Left kidney (tissue), 1 donor: ENCODE measurements at regions not wholly inside any gene's neighbourhood (a gene's known extent, or its start where the extent isn't known, plus 50 kb on each side); places are given as distances from the start of the nearest gene placed in this dataset.

Experiments
- DNase-seq: peaks from one replicate; pipeline ENCODE4 v3.0.0-alpha.2; 2013

DNA sequence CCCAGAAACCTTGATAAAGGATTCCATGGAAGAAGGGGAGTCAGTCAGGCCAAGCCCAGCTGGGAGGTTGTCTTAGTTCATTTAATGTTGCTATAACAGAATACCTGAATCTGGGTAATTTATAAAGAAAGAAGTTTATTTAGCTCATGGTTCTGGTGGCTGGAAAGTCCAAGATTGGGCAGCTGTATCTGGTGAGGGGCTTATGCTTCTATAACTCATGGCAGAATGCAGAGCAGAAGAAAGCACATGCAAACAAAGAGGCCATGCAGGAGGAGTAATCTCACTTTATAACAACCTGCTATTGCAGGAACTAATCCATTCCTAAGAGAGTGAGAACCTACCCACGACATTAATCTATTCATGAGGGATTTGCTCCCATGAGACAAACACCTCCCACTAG lies 54.2 kb upstream of the ANKRD1 start:
- DNase-seq: no peak

DNA sequence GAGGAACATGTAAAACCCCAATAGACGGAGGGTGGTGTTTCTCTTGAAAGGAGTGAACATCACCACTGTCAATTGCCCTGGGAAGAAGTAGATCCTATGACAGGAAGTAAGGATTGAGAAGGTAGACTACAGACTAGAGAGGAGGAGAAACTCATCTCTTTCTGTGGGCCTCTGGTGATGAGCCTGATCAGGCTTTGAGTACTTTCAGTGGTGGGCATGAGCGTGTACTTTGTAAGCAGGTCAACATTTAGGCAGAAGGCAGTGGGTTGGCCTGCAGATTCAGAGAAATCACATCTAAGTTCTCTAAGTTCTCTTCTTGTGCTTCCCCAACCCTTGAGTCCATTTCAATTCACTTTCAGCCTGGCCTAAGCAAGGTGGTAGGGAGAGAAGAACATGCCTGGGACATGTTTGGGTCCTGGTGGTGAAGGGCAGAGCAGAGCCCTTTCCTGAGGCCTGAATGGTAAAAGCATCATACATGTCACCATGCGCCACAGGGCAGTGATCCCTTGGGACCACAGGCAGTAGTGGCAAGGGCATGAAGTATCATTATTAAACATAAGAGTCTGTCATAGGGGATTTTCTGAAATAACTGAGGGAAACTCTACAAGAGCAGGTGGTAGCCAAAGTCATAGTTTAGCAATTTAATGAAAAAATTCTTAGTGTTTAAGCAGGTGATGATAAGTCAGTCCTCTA lies 56.4 kb upstream of the ANKRD1 start:
- no peak for DNase-seq

DNA sequence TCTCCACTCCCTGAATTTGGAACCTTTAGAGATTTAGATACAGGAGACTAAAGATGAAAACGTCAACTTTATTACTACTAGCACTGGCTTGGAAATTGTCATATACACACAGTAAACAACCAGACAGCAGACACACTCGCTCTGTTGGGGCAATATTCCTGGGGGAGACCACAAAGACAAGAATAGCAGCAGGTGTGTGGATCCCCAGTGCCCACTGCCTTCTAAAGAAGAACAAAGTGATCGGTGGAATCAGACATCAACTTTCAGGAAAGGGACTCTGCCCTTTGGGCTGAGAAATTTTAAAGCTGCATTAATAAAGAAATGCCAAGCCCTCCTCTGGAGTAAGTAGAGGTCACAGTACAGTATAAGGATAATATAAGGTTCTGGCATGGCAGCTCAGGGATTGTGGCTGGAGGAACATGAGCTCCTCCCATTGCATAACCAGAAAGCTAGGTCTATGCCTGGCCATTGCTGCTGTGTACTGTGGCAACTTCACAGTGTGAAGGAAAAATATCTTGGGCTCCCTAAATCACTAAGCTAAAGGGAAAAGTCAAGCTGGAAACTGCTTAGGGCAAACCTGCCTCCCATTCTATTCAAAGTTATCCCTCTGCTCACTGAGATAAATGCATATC lies 57.1 kb upstream of the ANKRD1 start:
- no peak for DNase-seq

DNA sequence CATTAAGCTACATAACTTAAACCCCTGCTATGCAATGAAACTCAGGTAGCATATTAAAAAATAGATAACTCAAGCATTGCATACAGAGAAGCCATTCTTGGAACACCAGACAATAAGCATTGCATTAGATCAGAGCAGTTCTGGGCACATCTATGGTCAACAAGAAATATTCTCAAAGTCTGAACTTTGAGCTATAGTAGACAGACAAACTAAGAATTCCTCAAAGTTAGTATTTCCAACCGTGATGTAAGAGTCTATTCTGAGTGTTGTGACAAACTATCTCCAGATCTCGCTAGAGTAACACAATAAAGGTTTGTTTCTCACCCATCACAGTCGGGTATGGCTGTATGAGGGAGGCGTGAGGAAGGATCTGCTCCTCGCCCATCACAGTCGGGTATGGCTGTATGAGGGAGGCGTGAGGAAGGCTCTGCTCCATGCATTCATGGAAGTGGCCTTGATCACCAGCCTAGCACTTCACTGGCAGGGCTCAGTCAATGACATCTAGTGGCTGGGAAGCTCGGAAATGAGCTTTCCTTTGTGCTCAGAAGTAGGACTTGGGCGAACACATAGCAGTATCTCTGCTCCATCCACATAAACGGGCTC lies 61.6 kb upstream of the ANKRD1 start:
- no peak for DNase-seq

DNA sequence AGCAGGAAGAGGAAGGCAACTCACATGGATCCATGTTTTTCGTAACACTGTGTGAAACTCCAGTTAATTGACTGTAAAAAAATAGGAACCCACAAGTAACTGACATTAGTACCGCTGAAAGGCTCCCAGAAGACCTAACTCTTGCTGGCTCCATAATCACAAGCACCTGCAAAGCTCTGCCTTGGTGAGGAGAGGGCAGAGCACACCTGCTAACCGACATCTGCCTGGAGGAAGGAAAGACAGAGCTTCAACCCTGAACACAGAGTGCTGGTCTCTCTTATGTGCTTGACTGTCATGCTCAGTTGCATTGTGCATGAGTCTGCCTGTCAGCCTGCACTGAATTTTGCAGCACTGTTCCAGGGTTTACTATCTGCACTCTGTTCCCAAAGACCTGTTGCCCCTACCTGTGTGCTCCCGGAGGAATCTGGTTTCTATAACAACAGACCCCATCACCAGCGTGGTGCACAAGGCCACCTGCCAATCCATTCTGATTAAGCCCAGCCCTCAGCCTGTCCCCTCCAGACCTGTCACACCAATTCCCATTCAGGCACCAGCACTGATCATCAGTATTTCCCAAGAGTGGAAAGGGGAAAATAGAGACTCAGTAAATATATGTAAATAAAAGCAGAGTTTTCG lies 63.1 kb upstream of the ANKRD1 start:
- DNase-seq: no peak

DNA sequence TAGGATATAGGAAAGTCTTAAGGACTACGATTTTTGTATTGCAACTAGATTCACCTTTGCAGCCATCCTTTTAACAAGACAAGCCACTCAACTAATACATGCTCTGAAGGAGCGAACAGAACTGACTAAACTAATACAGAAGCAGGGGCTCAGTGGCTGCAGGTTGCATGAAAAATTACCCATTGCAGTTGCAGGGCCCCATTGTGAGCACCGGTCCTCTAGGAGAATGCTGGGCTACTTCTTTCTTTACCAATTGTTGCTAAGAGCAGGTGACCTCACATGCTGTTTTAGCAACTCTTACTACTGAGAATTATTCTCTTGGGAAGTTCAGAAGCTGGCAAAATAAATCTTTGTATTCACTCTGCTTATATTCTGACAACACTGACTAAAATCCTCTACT lies 64.0 kb upstream of the ANKRD1 start:
- DNase-seq: no peak

DNA sequence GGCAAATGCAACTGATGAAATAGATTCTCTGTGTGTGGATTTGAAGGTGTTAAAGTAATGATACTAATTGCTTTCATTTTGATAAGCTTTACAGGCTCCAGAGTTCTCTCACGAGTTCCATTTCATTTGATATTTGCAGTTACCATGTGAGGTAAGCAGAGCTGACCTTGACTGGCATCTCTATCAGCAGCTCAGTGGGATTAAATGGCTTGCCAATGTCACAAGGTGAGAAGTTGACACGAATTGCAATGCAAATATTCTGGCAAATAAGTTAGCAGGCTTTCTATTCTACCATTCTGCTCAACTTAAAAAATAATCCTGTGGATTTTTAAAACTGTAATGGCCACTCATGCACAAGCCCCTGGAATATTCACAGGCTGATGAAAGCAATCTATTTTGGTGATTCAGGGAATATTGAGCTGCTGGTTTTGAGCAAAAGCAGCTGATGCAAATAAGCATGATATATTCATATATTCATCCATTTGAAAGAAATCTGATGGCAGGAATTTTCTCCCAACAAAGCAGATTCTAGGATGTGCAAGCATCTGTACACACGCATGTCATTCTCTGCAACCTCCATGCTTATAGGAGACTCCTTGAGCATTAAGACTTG lies 64.5 kb upstream of the ANKRD1 start:
- no peak for DNase-seq

DNA sequence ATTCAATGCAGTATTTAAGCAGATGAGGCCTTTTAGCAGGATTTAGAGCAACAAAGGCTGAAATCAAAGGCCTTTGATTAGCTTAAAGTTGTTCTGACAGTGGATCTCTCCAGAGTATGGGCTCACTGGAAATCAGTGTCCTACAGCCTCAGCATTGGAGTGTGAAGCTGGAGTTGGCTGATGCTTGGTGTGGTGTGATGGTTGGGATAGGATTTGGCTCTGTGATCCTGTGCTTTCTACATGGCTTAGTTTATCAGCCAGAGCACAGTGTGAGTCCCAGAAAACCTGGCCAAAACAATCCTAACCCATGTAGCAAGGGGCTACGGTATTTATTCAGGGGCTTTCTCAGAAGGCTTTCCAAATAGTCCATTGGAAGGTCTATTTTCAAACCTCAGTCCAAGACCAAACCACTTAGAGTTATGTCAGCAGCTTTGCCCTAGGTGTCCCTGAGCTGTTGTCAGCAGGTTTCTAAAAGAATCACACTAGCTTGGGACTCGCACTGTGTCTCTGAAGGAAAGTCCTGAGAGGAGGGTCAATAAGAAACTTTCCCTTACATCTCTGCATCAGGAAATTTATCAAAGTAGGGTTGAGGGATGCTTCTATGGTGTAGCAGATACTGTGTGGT lies 65.4 kb upstream of the ANKRD1 start:
- no peak for DNase-seq

DNA sequence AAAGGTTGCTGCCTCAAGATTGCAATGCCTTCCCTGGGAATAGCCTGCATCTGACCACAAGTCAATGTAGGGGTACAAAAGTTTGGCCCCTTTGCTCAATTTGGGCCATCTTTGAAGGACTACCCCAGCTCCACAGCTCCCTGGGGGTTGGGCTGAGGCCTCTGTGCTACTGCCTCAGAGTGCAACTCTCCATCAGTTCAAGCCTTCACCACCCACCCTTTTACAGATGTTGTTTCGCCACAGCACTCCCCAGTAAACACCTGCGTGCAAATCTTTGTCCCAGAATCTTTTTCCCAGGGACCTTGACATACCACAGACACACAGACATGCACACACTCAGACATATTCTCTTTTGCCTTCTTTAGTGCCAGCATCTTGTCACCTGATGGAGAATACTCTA lies 66.0 kb upstream of the ANKRD1 start:
- DNase-seq: no peak

DNA sequence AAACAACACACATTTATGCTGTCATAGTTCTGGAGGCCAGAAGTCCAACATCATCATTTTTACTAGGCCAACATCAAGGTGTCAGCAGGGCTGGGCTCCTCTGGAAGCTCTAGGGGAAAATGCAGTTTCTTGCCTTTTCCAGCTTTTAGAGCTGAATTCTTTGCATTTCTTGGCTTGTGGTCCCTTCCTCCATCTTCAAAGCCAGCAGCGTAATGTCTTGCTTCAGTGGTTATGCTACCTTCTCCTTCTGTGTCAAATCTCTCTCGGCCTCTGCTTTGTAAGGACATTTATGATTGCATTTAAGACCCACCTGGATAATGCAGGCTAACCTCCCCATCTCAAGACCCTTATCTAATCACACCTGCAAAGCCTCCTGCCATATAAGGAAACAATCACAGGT lies 66.5 kb upstream of the ANKRD1 start:
- DNase-seq: no peak

DNA sequence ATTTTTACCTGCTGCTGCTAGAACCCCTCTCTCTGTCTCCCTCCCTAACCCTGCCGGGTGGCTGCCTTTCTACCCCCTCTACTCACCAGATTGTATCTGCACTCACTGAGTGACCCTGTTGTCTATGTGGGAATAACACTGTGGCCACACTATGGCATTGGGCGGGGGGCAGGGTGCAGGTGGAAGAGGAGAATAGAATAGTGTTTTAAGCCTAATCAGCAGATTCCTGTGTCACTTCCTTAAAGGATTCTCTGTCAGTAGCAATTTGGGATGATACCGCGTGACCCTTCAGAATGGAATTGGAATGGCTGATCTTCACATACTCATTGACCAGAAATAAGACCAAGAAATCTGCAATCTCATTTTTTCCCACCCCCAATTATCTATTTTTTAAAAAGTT lies 67.1 kb upstream of the ANKRD1 start:
- no peak for DNase-seq

DNA sequence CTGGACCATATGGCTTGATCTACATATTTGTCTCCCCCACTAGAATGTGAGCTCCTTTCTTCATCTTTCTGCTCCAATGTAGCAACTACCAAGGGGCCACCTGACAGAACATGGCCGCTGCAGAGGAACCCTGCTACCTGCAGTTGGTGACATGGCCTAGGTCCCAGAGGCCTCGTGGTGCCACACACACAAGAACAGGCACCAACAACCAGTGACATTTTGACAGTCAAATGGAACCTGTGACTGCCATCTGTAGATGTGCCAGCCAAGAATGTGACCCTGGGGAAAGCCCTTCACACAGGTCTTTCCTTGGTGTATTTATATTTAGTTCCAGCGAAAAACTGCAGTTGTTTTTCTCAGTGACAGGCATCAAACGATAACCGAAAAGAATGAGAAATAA lies 67.9 kb upstream of the ANKRD1 start:
- no peak for DNase-seq

DNA sequence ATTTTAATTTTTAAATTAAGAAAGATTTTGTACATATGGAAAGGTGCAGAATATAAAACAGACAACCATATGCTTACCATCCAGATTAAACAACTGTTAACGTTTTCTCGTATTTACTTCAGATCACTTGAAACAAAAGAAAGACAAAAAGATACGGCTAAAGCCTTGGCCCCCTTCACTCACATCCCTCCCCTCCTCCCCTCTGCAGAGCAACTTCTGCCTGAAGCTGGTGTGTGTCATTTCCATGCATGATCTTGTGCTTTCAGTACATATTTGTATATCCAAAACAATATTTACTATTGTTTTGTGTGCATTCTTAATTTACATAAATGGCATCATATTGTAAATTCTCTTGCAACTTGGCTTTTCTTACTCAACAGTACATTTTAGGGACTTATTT lies 68.5 kb upstream of the ANKRD1 start:
- no peak for DNase-seq

DNA sequence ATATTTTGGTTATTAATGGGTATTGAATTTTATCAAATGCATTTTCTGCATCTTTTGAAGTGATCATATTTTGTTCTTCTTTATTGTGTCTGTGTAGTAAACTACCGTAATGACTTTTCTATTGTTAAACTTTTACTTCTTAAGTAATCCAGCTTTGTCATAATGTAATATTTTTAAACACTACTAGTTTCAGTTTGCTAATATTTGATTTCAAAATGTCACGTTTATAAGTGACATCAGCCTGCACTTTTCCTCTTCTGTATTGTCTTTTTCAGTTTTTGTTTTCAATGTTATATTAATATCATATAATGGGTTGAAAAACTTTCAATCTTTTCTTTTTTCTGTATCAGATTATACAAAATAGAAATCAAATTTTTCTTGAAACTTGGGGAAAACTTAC lies 71.6 kb upstream of the ANKRD1 start:
- no peak for DNase-seq

DNA sequence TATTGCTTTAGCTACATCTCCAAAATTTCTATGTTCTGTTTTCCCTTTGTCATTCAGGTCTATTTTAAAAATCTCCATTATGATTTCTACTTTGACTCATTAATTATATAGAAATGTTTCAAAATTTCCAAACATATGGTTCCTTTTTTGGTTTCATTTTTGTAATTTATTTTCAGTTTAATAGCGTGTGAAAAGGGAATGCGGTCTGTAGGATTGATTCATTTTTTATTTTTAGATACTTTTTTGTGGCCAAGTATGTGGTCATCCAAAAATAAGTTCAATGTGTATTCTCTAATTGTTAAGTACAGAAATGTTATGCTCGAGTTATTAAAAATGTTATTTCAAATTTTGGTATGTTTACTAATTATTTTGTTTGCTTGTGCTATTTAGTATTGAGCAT lies 72.5 kb upstream of the ANKRD1 start:
- no peak for DNase-seq

DNA sequence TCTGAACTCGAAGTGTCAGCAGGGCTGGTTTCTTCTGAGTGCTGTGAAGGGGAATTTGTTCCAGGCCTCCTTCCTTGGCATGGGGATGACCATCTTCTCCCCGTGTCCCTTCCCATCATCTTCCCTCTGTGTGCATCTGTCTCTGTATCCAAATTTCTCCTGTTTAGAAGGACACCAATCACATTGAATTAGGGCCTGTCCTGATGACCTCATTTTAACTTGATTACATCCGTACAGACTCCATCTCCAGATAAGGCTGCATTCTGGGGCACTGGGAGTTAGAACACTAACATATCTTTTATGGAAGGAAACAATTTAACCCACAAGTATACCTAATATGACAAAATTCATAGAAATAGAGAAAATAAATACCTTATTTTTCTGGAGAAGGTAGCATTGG lies 76.8 kb upstream of the ANKRD1 start:
- DNase-seq: no peak

DNA sequence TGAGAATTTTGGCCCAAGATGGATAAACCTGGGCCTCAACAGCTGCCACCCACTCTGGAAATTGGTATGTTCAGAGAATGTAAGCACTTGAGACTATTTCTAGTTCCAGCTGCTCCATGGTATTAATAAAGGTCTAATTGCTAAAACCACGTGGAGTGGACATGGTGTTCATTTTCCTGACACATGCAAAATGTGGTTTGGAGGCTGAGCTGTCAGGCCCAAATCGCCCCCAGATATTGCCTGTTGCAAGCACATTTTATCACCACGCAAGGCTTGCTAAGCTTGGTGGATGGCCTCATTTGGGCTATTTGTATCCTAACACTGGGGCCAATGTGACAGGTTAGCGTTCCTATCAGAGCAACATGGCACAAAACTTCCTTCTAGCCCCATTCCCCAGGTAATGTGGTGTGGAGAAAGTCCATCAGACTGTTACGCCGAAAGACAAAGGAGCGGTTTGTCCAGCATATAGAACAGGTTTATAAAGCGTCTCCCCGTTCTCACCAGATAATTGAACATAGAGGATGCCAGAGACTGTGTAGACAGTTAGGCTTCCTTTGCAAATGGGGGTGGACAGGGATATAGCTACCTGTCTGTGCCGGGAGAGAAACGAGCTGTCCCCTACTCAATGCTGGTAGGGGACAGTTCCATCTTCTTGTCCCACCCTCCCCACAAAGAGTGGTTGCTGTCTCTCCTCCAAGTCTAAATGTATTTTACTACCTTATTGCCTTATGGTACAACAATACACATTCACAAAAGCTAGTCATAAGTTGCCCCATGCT lies 78.0 kb upstream of the ANKRD1 start:
- DNase-seq: no peak

DNA sequence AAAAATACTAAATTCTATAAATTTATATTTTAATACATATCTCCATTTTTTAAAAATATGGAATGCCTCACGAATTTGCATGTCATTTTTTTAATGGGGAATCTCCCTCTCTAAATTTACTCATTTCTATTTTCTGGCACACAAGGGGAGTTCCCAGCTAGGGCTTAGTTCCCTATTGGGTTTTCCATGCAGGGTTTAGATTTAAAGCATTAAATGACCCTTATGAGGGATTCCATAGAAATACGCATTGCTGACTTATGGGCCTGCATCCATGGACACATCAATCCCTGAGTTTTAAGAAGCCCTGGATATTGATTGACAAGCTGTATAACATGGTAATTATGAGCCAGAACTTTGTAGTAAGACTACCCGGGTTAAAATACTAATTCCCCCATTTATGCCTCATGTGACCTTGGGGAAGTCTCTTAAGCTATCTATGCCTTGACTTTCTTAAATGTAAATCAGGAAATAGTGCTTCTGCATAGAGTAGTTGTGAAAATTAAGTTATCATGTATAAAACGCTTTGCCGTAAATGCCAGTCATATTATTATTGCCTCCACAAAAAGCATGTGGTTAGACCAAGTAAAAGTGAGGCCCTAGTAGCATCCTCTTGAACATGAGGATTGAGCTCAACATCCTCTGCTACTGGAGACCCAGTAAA lies 78.8 kb upstream of the ANKRD1 start:
- DNase-seq: no peak

DNA sequence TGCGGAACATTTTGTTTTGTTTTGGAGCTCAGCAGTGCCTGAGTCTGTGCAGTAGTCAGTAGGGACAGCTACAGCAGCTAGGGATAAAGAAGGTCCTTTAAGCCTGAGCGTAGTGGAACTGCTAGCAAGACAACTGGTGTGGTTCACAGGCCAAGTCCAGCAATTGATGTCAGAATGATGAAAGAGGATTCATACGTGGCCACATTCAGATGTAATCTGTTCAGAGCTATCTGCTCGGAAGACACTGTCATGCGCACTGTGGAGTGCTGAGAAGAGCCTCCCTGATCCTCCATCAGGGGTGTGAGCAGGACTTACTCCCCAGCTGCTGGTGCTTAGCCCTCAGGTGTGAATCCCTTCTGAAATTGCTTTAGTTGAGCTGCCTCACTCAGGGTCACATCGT lies 79.6 kb upstream of the ANKRD1 start:
- DNase-seq: no peak

DNA sequence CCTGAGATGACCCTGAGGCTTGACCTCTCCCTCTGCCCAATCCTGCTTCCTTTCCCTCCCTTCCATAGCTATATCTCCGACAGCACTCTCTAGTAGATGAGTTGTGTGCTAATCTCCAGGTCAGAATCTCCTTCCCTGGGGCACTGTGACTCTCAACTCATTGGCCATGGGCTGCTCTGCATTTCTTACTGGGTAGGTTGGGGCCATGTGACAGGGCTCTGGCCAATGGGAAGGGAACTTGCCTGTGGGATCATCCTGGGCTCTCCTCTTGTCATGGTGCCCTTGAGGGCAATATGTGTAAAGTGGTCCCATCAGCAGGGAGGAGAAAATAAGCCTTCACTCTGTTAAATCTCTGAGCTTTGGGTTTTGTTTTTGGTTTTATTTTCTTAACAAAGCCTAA lies 80.1 kb upstream of the ANKRD1 start:
- no peak for DNase-seq

DNA sequence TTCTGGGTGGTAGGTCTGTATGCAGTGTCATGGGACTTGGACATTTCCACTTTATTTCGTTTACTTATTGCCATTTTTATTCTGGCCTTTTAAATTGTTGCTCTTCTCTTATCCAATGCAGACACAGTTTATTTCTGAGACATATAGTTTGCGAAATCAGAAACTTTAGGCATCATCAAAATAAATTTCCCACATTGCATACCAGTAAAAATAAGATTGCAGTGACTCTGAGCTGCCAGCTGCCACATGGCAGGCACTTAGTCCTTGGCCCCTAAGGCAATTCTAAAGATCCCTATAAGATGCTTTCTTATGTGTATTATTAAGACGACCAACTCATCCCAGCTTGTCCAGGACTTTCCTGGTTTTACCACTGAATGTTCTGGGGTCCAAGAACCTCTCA lies 81.8 kb upstream of the ANKRD1 start:
- DNase-seq: no peak
